NOMO-1 treated with DMSO at 0.1 percent for 48 hours (cell line): ENCODE measurements at regions not wholly inside any gene's neighbourhood (a gene's known extent, or its start where the extent isn't known, plus 50 kb on each side); places are given as distances from the start of the nearest gene placed in this dataset.
"Not testable (repeated sequence)": the region's sequence is repeated elsewhere in the genome, so short reads cannot be mapped to it uniquely, and the experiment has no call there.

ENCODE experiments used
- DNase-seq: peaks from one replicate; lab custom pipeline; 2025; ENCODE audit not compliant: unreplicated experiment; lab: John Stamatoyannopoulos, UW

GRCh38 chr2:7368211-7368610 is 451.0 kb downstream of the RNF144A start:
- DNase-seq = no peak

GRCh38 chr2:7373156-7373555 is 455.9 kb downstream of the RNF144A start:
- DNase-seq = no peak

- DNase-seq = no peak
Measured at GRCh38 chr2:7375901-7376300, 458.7 kb downstream of the RNF144A start.

- DNase-seq = no peak
Measured at GRCh38 chr2:7377916-7378569, 460.8 kb downstream of the RNF144A start.

GRCh38 chr2:7378591-7378990 is 461.4 kb downstream of the RNF144A start:
- DNase-seq = no peak

- DNase-seq = no peak
Measured at GRCh38 chr2:7379799-7380198, 462.6 kb downstream of the RNF144A start.

GRCh38 chr2:7384773-7385349 is 467.6 kb downstream of the RNF144A start:
- DNase-seq = no peak

GRCh38 chr2:7390311-7390710 is 473.1 kb downstream of the RNF144A start:
- not testable (repeated sequence) for DNase-seq

- no peak for DNase-seq
Measured at GRCh38 chr2:7392076-7392787, 475.0 kb downstream of the RNF144A start.

- no peak for DNase-seq
Measured at GRCh38 chr2:7394195-7394594, 477.0 kb downstream of the RNF144A start.

- no peak for DNase-seq
Measured at GRCh38 chr2:7400628-7401027, 483.4 kb downstream of the RNF144A start.

- no peak for DNase-seq
Measured at GRCh38 chr2:7403092-7403775, 486.0 kb downstream of the RNF144A start.

GRCh38 chr2:7405861-7406715 is 488.9 kb downstream of the RNF144A start:
- DNase-seq = no peak

- DNase-seq = no peak
Measured at GRCh38 chr2:7407001-7407400, 489.8 kb downstream of the RNF144A start.

GRCh38 chr2:7407906-7408680 is 490.9 kb downstream of the RNF144A start:
- DNase-seq = no peak

- DNase-seq = peak; percentile 9
Measured at GRCh38 chr2:7411691-7412090, 494.5 kb downstream of the RNF144A start.

- DNase-seq = no peak
Measured at GRCh38 chr2:7417845-7418742, 500.9 kb downstream of the RNF144A start.

- peak; percentile 81 for DNase-seq
Measured at GRCh38 chr2:7419186-7419585, 502.0 kb downstream of the RNF144A start.

- peak; percentile 72 for DNase-seq
Measured at GRCh38 chr2:7419814-7420311, 502.7 kb downstream of the RNF144A start.
